Inferior parietal cortex (tissue), 1 donor: ENCODE measurements at regions not wholly inside any gene's neighbourhood (a gene's known extent, or its start where the extent isn't known, plus 50 kb on each side); places are given as distances from the start of the nearest gene placed in this dataset.

ENCODE experiments used
- DNase-seq: peaks from one replicate; pipeline ENCODE4 v3.0.0-alpha.2; 2016; ENCODE audit errors: extremely low spot score

DNA sequence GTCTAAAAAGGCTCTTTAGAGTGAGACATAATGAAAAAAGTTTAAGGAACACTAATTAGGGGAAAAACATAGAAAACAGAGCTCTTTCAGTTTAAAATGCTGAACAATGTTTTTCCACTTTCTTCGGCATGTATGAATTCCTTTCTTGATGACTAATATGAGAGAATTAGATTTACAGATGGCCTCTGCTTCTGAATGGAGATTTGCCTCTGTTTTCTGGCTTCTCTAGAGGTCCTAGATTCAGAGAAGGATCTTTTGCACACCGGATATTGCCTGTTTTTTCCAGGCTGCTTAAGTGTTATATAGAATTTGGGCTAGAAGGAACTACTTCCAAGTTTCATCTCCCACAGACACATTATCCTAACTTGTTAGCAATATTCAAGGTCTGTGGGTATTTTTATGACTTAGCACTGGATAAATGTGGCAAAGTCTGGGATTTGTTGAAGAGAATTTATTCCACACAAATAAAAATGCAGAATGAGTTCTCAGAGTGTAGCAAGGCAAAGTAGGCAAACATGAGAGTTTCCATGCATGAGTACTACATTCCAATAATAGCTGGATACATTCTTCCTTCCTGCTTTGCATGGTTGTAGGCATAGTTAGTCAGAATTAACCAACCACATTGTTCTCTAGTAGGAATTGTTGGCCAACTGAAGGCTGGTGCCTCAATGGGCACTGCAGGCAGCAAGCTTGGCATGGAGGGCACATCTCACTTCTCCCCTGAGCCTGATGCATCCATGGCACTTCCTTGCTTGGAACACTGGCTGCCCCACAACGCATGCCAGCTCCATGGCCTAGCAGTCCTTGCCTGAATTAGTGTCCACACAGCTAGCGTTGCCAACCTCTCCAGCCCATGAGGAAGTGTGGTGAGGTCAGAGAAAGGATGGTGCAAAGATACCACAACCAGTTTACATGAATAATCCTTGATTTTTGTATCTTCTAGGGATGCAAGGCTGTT, 224.2 kb downstream of the CLIC5 start:
- DNase-seq = no peak

DNA sequence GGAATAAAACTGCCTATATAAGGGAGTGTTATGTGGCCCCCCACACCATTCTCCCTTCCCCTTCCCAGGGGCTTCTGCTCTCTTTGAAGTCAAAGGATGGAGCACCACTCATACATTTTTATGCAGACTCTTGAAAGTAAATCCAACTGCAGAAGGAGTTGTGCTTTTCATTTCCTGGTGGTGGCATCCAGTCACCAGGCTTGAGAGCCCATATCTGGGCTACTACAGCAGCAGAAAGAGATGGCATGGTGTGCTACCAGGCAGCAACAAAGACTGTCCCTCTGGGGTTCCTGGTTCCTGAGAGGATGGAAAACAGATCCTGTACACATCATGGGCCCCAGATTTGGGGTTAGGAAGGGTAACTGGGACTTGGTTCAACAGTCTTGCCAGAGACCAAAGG, 226.4 kb downstream of the CLIC5 start:
- no peak for DNase-seq

GRCh38 chr6:45787384-45787783, 228.3 kb downstream of the CLIC5 start:
- DNase-seq = no peak

- peak; percentile 2 for DNase-seq
Measured at GRCh38 chr6:45786355-45786781, 229.3 kb downstream of the CLIC5 start.

GRCh38 chr6:45784250-45784649, 231.4 kb downstream of the CLIC5 start:
- no peak for DNase-seq

- DNase-seq = no peak
Measured at GRCh38 chr6:45783716-45784115, 231.9 kb downstream of the CLIC5 start.

DNA sequence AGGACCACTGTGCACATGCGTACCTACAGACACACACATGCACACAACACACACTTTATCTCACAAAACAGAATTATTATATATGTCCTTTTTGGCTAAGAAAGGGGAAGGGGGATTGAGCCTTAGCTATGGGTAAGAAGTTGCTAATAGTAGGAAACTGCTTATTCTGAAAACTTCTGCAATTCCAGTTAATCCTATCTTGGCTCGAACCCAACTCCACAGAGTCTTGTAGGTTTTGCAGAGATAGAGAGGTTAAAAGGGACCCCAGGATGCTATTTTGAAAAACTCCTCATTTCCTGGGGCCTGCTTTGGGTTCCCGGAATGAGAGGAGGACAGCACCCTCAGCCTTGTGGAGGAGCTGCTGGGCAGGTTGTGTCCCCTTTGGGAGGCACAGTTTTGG, 233.8 kb downstream of the CLIC5 start:
- no peak for DNase-seq

GRCh38 chr6:45780523-45780922, 235.1 kb downstream of the CLIC5 start:
- no peak for DNase-seq

GRCh38 chr6:45775026-45775697, 240.5 kb downstream of the CLIC5 start:
- DNase-seq = no peak

- no peak for DNase-seq
Measured at GRCh38 chr6:45773906-45774305, 241.8 kb downstream of the CLIC5 start.

- no peak for DNase-seq
Measured at GRCh38 chr6:45772886-45773495, 242.7 kb downstream of the CLIC5 start.

DNA sequence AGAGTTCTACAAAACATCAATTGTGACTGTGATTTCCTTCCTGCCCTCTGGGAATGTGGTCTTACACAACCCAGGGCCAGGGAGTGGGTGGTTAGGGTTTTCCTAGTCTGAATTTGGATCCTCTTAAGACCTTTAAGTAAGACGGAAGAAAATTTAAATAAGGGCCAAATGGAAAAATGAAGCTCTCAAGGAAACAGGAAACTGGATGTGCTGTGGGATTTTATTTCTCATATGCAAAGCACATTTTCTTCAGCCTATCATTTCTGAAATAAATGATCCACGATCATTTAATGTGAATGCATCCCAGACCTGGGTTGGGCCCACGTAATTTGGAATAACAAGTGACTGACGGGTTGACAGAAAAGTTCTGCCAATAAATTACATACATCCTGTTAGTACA, 243.6 kb downstream of the CLIC5 start:
- DNase-seq = no peak

- DNase-seq = no peak
Measured at GRCh38 chr6:45763281-45763680, 252.4 kb downstream of the CLIC5 start.

- DNase-seq = no peak
Measured at GRCh38 chr6:45759472-45759810, 256.2 kb downstream of the CLIC5 start.

DNA sequence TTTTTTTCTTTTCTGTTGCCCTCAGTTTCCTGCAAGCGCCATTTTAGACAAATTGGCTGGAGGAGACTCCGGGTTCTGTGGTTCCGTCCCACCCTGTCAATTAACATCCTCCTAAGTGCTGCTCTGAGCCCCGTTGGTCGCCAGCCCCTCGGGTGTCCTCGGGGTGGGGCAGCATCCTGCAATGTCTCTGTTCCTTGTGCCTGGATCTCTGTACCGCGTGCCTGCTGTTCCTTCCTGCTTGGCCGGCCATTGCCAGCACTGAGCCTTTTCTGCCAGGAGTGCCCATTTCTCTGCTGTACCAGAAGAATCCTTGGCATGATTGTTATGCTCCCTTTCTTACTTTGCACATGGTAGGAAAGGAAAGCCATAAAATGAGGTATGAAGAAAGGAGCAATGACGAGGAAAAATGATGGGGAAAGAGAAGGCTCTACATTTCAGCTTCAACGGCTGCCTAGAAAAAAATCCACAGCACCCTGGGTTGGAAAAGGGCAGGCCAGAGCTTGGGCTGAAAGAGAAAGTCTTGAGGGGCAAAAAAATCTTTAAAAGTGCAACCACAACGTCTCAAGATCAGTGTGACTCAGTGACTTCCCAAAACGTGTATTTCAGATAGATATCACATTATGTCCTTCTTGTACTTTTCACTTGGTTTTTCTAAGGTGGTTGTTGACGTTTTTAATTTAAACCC, 256.7 kb downstream of the CLIC5 start:
- no peak for DNase-seq

DNA sequence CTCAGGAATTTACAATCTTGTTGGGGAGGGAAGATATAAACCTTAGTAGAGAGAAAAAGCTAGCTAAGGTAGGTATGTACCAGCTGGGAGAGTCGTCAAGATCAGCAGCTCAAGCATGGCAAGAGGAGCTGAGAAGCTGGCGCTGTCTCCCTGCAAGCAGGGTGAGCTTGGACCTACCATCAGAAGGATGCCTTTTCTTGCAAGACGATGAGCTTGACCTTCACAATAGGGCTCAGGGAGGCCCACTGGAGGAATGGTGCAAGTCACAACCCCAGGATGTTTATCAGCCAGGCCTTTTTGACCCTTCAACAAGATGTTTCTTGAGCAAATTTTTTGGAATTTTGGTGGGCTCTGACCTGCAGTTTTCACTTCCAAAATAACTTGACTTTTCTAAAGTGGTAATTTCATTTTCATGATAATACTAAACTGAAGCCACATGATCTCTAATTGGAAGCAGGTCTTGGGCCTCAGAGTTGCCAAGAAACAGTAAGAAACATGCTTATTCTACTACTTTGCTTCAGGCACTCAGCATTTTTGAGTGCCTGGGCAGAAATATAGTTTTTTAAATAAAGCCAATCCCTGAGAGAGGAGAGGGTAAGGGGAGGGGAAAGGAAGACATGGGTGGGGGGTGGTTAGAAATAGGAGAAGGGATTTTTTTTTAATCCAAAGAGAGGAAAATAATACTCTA, 258.1 kb downstream of the CLIC5 start:
- no peak for DNase-seq

DNA sequence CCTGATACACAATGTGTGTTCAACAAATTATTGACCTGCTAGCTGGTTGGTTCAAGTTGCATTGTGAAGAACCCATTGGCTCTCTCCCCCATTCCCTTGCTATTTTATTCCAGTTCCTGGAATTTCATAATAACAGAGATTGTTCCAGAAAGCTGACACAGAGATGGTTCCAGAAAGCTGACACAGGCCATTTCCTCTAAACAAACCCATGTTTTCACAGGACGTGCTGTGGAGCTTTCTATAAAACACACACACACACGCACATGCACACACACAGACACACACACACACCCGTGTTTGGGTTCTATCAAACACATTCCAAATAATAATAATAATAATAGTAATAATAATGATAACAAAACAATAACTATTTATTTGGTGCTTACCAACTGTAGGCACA, 259.1 kb downstream of the CLIC5 start:
- DNase-seq = no peak

GRCh38 chr6:45754432-45754831, 261.2 kb downstream of the CLIC5 start:
- DNase-seq = no peak

GRCh38 chr6:45746046-45746445, 269.6 kb downstream of the CLIC5 start:
- DNase-seq = no peak

GRCh38 chr6:45743028-45743615, 272.5 kb downstream of the CLIC5 start:
- DNase-seq = no peak

GRCh38 chr6:45742591-45742990, 273.1 kb downstream of the CLIC5 start:
- no peak for DNase-seq
